A673 (cell line): ENCODE measurements at regions not wholly inside any gene's neighbourhood (a gene's known extent, or its start where the extent isn't known, plus 50 kb on each side); places are given as distances from the start of the nearest gene placed in this dataset.

Experiments used
- BruUV-seq: library from RNA; stranded (reverse); fragments of 400-500 nt; replicated peaks from 2 replicates; lab custom pipeline; 2021; lab: Mats Ljungman, UMichigan
- CTCF ChIA-PET: fragments of 300-600 bp; sonication (Branson Sonifier 250); formaldehyde crosslinking; loops from one replicate; lab custom pipeline; 2022; ENCODE audit warnings: antibody characterized with exemption; lab: Charles Lee
- POLR2A ChIA-PET: fragments of 300-600 bp; sonication (Branson Sonifier 250); formaldehyde crosslinking; loops from one replicate; lab custom pipeline; 2022; ENCODE audit warnings: antibody characterized with exemption; ENCODE audit not compliant: low non-redundant PET; lab: Charles Lee
- DNase-seq: peaks from one replicate; pipeline ENCODE4 v3.0.0-alpha.2; 2015; ENCODE audit warnings: low spot score
- H3K27ac ChIP-seq: fragments of 200-600 bp; sonication (generic); 2 replicates; pipeline ENCODE4 v1.5.1; 2016; ENCODE audit warnings: mixed run types, low read depth, mild to moderate bottlenecking, mixed read lengths, antibody characterized with exemption, low read length; ENCODE audit not compliant: poor library complexity, severe bottlenecking
- H3K27me3 ChIP-seq: fragments of 200-600 bp; sonication (generic); replicated peaks from 2 replicates; pipeline ENCODE4 v1.6.1; 2017; ENCODE audit warnings: mixed run types, low read depth, mild to moderate bottlenecking, mixed read lengths, antibody characterized with exemption, low read length; ENCODE audit not compliant: insufficient read depth, poor library complexity
- H3K36me3 ChIP-seq: fragments of 200-600 bp; sonication (generic); 2 replicates; pipeline ENCODE4 v1.6.1; 2016; ENCODE audit warnings: mixed run types, mild to moderate bottlenecking, mixed read lengths, antibody characterized with exemption, low read length; ENCODE audit not compliant: insufficient read depth, poor library complexity, severe bottlenecking
- H3K4me1 ChIP-seq: fragments of 200-600 bp; sonication (generic); 2 replicates; pipeline ENCODE4 v1.6.1; 2017; ENCODE audit warnings: mixed run types, mild to moderate bottlenecking, mixed read lengths, antibody characterized with exemption, low read length; ENCODE audit not compliant: insufficient read depth, poor library complexity, severe bottlenecking
- H3K4me3 ChIP-seq: fragments of 200-600 bp; sonication (generic); 2 replicates; pipeline ENCODE4 v1.5.1; 2016; ENCODE audit warnings: low read depth, mixed run types, mild to moderate bottlenecking, mixed read lengths, low read length; ENCODE audit not compliant: poor library complexity, severe bottlenecking
- H3K9me3 ChIP-seq: fragments of 200-600 bp; sonication (generic); 2 replicates; pipeline ENCODE4 v1.6.1; 2016; ENCODE audit warnings: mixed run types, low read depth, mild to moderate bottlenecking, mixed read lengths, antibody characterized with exemption, low read length; ENCODE audit not compliant: poor library complexity, severe bottlenecking
- EZH2 ChIP-seq: fragments of 200-600 bp; sonication (generic); IDR thresholded peaks from 2 replicates; pipeline ENCODE4 v1.6.1; 2017; ENCODE audit warnings: borderline replicate concordance, low read depth, mild to moderate bottlenecking, mixed read lengths, antibody characterized with exemption, low read length; ENCODE audit not compliant: poor library complexity, severe bottlenecking
- intact Hi-C: fragments of 100-400 bp; cut with micrococcal nuclease; formaldehyde crosslinking; loops from one replicate; pipeline ENCODE4 v1.10.0; 2022; ENCODE audit not compliant: unreplicated experiment
- TF ChIP-seq, protein P1 (sequence below): fragments of 300-800, 200-600 bp; sonication (generic); conservative IDR thresholded peaks from 2 replicates; pipeline ENCODE4 v1.5.1; 2017; ENCODE audit warnings: low read depth, mild to moderate bottlenecking, antibody characterized with exemption, low read length, moderate library complexity, mixed read lengths

DNA sequence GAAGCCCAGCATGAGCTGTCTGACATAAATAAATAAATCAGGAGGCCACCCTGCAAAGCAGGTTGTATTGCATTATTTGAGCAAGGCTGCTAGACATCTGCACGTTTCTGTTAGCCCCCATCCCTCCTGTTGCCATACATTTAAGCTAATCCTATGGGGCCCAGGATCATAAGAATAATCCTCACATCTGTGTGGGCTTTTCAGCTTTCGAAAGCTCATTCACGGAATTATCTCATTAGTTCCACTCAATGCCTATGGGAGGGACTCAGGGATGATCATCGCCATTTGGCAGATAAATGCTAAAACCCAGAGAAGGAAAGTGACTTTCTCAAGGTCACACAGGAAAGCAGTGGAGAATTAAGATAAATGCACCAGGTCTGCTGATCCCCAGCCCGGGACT lies 123.4 kb downstream of the TLE3 start:
- POLR2A ChIA-PET = no interaction called here
- CTCF ChIA-PET = interaction anchor here (0.6 kb wide), 1 partner anchor 22 kb away, joined by 4 read pairs; no protein-coding TSS in a partner anchor
- Histone ChIP-seq H3K36me3 (no peaks in the 10 kb centered on the region), H3K27me3 (no peaks in the 10 kb centered on the region), H3K9me3 (no peaks in the 10 kb centered on the region), H3K27ac (peak overlapping the region; percentile 38), H3K4me3 (no peak overlapping the region), H3K4me1 (peaks cover 16% of the 10 kb centered on the region)
- DNase-seq = peak; percentile 45
- intact Hi-C loops = no loop called here
- TF ChIP-seq, protein P1, sequence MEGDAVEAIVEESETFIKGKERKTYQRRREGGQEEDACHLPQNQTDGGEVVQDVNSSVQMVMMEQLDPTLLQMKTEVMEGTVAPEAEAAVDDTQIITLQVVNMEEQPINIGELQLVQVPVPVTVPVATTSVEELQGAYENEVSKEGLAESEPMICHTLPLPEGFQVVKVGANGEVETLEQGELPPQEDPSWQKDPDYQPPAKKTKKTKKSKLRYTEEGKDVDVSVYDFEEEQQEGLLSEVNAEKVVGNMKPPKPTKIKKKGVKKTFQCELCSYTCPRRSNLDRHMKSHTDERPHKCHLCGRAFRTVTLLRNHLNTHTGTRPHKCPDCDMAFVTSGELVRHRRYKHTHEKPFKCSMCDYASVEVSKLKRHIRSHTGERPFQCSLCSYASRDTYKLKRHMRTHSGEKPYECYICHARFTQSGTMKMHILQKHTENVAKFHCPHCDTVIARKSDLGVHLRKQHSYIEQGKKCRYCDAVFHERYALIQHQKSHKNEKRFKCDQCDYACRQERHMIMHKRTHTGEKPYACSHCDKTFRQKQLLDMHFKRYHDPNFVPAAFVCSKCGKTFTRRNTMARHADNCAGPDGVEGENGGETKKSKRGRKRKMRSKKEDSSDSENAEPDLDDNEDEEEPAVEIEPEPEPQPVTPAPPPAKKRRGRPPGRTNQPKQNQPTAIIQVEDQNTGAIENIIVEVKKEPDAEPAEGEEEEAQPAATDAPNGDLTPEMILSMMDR = no peak
- TF ChIP-seq EZH2 = no peak
- no TSS peak for BruUV-seq

DNA sequence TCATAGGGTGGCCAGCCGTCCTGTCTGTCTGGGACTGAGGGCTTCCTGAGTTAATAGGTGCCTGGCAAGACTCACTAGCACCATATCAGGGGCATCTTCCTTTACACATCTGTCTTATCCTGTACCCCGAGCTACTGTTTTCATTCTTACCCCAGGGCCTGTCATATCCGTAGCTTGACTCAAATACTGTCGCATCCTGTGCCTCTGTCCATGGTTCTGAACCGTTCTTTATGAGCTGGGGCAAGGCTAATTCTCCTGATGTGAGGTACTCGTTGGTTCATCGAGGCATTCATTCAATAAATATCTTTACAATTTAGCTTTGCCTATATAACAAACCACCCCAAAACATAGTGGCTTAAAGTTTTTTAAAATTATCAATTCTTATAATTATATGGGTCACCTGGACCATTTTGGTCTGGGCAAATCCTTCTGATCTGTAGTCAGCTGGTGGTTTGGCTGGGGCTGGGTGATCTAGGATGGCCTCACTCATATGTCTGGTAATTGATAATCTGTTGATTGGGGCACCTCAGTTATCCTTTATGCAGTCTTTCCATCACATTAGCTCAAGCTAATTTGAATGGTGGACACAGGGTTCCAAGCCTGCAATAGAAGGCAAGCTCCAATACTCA lies 121.2 kb downstream of the TLE3 start:
- POLR2A ChIA-PET = no interaction called here
- intact Hi-C loops = no loop called here
- Histone ChIP-seq H3K4me1 (peaks cover 16% of the 10 kb centered on the region), H3K36me3 (no peaks in the 10 kb centered on the region), H3K4me3 (no peak overlapping the region), H3K9me3 (no peaks in the 10 kb centered on the region), H3K27ac (no peak overlapping the region), H3K27me3 (peaks cover 4% of the 10 kb centered on the region)
- BruUV-seq = no TSS peak
- DNase-seq = peak; percentile 60
- TF ChIP-seq, protein P1 = no peak
- TF ChIP-seq EZH2 = no peak
- CTCF ChIA-PET = no interaction called here

- Histone ChIP-seq H3K27ac (no peak overlapping the region), H3K4me3 (no peak overlapping the region), H3K27me3 (peaks cover 13% of the 10 kb centered on the region), H3K36me3 (no peaks in the 10 kb centered on the region), H3K9me3 (no peaks in the 10 kb centered on the region), H3K4me1 (peaks cover 11% of the 10 kb centered on the region)
- TF ChIP-seq, protein P1 = no peak
- no peak for TF ChIP-seq EZH2
- CTCF ChIA-PET = no interaction called here
- no peak for DNase-seq
- no TSS peak for BruUV-seq
- POLR2A ChIA-PET = no interaction called here
- intact Hi-C loops = no loop called here
Measured at GRCh38 chr15:69978603-69979002, 119.1 kb downstream of the TLE3 start.
